GM19372 (cell line): ENCODE measurements at regions not wholly inside any gene's neighbourhood (a gene's known extent, or its start where the extent isn't known, plus 50 kb on each side); places are given as distances from the start of the nearest gene placed in this dataset.

Experiments used
- ATAC-seq: cut with Tn5 transposase; IDR thresholded peaks from one replicate; pipeline ENCODE4 v1.9.1; 2021; ENCODE audit warnings: mild to moderate bottlenecking, low read depth, moderate library complexity; ENCODE audit not compliant: unreplicated experiment

DNA sequence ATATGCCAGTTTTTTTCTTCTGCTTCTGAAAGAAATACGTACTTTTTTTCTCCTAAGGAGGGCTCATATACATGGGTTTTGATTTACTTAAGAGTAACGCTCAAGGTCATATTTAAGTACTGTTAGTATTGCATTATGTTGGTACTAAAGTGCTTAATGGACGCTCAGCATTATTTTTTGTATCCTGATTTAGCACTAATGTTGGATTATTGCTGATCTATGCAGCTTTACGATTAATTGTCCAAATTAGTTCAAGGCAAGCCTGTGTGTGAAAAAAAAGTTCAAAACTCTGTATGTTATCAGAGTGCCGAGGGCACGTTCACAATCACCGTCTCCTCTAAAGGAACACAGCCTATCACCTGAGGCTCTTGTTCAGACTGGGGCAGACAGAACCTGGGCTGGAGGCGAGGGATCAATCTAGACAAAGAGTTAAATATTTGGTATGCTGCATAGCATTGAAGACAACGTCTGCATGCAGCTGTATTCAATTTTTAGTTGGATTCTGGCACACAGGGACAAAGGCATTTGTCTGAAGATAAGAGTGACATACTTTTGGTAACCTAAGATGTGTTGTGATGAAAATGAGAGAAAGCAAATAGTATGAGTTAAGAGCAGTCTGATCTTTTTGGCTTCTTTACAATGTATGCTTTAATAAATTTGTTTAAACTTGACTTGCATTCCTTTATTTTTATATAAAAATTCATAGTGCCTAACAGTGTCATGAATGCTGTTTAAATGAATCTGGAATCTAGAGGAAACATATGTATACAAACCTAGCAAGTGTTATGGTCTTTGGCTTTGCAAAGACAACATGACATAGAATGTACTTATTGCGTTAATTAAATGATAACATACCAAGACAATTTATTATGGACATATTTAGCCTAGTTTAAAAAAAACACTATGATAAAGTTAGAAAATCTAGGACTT is 341.2 kb downstream of the SAMD5 start:
- ATAC-seq: no peak

DNA sequence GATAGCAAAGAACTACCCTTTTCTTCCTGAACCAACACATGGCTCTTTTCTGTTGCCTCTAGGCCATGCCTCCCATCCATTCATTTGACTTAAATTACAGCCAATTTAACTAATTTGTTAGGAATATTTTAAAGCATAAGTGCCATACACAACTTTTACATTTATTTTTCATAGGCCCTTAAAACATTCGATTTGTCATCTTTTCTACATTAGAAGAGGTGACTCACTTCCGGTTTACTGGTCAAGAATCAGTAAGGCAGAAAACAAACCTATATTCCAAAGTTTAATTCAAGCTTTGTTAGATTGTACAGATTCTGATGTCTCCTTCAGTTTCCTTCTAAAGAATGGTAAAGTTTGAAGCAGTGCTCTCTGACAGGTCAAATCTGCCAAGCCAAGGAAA is 344.3 kb downstream of the SAMD5 start:
- ATAC-seq: no peak

DNA sequence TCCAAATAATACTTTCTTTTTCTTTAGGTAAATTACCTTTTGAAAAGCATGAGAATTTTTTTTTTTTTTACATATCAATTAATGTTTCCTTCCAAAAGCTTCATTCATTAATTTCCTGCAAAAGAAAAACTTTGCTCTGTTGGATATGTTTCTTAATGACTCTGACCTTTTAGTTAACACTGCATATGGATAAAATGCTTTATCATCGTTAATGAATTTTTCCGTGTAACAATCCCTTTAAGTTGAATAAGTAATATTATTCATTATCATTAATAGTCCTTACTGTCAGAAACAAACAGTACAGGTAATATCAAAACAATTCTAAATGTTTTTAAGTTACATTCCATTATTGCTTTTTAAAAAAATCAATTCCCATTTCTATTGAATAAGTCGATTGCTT is 345.1 kb downstream of the SAMD5 start:
- no peak for ATAC-seq

DNA sequence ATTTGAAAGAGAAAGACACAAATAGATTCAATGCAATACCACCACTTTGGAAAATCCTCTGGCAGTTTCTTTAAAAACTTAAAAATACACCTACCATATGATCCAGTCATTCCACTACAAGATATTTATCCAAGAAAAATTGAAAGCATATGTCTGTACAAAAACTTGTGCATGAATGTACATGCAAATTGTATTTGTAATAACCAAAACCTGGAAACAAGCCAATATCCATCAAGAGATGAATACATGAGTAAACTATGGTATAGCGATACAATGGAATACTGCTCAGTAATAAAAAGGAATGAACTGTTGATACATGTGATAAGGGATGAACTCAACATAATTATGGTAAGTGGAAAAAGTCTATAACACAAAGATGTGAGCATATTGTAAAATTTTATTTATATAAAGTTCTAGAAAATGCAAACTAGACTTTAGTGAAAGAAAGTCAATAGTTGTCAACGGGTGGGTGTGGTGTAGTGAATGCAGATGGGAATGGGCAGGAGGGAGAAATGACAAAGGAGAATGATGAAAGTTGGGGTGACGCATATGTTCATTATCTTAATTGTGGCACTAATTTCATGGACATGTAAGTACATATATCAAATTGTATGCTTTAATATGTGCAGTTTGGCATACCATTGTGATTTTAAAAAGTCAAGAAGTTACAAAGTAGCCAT is 347.5 kb downstream of the SAMD5 start:
- ATAC-seq: no peak

DNA sequence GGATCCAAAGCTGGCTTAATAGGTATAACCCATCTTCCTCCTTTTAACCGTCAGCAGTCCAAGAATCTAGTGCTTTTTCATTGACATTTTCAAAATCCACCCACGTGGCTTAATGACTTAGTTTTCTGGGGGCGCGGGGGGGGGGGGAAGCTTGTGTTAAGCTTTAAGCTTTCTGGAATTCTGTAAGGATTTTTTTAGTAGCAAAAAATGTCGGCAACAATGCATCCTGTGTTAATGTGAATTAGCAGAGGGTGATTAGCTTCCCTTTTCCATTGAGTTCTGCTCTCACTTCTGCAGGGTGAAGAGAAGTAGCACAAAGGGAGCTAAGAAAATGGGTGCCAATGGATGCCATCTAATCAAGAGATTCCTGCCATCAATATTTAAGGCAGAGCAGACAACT is 348.2 kb downstream of the SAMD5 start:
- ATAC-seq: no peak

DNA sequence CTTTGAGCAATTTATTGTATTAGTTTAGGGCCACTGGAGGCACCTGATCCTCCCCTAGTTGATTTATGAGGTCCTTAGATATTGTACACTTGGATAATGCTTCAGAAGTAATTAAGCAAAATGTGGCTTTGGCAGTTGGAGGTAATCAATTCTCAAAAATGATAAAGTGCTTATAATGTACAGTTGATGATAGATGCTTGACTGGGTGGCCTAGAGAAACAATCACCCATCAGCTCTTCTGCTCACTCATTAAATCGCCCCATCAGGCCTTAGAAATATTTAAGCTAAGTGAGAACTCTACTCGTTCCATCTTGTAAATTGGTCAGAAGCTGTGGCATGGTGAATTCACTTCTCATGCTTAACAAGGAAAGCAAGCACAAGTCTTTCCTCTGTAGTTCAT is 349.9 kb downstream of the SAMD5 start:
- no peak for ATAC-seq

DNA sequence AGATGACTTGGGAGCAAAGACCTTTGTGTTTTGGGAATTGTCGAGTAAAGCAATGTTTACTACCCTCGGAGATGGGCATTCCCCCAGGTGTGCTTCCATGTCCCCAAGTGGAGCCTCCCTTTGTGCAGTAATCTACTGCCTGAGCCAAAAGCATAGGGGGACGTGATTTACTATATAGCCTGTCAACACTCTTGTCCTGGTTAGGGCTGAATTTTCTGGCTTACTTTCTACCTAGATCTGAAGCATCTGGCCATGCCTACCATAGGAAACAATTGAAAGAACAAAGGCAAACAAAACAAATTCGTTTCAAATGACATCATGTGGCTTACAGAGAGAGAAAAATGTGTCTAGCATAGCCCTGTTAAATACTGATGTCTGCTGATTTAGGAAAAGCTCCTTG is 350.6 kb downstream of the SAMD5 start:
- no peak for ATAC-seq

DNA sequence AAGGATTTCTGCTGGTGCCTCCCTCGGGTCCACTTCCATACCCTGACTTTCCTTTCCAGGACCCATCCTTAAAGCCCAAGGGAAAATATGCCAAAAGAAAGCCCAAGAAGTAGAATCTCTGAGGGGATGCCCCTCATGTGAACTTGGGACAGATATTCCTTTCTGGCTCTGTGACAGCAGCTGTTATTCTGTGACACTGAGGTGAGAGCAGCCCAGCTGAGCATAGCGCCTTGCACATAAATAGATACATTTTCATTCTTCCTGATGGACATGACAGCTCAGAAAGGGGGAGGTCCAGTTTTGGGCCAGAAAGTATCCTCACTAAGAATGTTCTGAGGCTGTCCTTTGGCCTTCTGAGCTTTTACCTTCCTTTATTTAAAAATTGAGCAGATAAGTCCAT is 353.2 kb downstream of the SAMD5 start:
- no peak for ATAC-seq

DNA sequence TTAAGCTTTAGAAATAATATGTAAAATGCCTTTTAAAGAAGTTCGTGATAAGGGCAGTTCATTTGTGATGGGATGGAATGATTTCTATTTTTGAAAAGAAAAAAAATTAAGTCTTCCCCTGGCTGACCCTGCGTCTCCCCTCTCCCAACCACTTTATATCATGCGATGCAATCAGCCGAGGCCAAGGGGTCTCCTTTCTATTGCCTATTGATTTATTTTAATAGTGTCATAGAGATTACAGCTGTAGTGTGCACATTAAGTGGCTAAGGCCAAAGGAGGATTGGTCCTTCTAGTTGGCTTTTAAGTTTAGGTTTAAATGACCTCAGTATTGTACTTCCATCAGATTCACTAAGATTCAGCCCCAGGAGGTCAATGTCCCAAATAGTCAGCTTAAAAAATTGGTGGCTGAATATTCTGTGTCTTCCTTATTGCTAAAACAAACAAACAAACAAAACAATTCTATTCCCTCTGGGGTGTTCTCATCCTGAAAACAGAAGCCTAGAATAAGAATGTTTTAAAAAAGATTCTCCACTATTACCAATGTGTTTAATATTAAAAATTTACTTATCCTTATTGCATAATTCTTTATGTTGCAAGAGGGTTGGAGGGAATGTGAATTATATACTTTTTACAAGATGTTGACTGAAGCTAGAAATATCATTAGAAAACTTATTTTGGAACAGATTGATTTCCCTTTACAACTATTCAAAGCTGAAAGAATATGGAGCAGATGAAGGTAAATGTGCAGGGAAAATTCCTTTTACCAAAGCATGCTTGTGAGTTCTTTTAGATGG is 359.1 kb downstream of the SAMD5 start:
- no peak for ATAC-seq

DNA sequence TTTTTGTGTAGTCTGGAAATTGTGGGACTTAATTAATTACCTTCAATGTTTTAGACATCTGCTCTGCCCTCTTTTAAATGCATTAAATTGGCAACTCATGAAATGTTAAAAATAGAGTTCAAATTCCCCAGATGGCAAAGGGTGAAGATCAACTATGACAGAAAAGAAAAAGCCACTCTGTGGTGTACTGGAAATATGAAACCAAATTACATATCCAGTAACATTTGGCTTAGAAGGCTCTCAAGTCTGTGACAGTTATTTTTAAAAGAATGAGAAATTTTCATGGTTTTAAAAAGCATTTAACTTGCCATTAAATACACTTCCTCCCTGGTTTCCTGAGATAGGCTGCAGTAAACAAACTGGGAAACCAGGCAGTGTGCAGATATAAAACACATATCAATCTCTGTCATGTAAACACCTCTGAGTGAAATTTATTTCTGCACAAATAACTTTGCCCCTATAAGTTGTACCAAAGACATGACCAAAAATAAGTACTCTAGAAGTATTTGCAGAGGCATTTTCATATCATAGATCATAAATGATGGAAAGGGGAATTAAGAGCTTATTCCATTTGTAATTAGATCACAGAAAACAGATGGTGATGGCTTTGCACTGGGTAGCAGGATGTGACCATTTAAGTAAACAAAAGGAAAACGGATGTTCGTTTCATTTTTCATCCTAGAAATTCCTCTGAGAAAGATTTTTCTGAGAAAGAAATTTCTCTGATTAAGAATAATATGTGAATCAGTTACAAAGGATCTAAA is 360.1 kb downstream of the SAMD5 start:
- no peak for ATAC-seq

DNA sequence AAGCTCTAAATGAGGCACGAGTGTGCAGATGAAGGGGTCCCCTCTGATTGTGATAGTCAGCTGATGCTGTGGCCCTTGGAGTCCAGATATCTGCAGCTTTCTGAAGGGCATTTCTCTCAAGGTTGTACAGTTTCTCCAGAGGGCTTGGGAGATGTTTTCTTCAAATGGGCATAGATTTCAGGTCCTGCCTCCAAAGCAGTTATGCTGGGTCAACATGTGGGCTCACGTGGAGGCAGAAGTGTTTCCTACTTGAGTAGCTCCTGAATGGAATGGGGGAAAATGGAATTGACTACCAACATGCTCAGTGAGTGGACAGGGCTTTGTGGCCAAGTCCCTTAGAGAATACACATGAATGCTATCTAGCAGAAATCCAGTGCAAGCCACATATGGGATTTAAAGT is 360.7 kb downstream of the SAMD5 start:
- ATAC-seq: no peak

DNA sequence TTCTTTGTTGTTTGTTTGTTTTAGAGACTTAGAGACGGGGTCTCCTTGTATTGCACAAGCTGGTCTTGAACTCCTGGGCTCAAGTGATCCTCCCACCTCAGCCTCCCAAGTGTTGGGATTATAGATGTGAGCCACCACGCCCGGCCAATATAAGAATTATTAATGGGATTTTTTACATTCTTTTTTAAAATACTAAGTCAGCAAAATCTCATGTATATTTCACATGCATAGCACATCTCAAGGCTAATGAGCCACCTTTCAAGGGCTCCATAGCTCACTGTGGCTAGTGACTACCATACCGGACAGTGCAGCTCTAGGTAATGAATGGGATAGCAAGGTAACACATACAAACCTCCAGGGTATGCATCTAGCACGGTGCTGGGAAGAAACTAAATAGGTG is 361.4 kb downstream of the SAMD5 start:
- ATAC-seq: no peak

DNA sequence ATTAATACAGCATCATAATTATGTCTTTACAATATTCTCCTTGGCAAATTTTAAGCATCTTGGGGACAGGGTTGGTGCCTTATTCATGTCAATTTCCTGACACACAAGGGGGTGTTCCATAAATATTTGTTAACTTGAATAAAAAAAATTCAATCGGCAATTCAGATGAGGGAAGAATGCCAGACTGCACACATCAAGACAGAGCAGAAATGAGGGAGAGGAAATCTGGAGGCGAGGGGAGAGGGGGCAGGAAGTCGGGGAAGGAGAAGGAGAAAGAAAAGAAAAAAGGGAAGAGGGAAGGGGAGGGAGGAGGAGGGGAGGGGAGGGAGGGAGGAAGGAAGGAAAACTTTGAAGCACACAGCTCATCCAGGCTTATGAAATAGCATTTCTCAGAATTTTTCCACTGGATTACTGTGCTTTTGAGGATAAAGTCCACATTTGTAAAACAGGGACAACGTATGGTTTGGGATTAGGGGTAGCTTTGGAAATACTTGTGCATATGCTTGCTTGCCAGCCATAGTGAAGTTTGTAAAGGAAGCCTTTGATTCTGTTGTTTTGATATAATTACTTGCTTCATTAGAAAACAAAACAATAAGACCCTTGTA is 362.1 kb downstream of the SAMD5 start:
- no peak for ATAC-seq

DNA sequence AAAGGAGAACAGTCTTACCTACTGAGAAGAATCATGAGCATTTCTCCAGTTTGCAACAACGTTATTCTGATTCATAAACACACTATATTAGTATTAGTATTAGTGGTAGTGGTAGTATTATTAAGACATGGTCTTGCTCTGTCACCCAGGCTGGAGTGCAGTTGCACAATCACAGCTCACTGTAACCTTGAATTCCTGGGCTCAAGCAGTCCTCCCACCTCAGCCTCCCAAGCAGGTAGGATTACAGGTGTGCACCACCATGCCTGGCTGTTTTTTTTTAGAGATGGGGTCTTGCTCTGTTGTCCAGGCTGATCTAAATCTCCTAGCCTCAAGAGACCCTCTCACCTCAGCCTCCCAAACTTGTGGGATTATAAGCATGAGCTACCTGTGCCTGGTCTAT is 363.5 kb downstream of the SAMD5 start:
- ATAC-seq: no peak

DNA sequence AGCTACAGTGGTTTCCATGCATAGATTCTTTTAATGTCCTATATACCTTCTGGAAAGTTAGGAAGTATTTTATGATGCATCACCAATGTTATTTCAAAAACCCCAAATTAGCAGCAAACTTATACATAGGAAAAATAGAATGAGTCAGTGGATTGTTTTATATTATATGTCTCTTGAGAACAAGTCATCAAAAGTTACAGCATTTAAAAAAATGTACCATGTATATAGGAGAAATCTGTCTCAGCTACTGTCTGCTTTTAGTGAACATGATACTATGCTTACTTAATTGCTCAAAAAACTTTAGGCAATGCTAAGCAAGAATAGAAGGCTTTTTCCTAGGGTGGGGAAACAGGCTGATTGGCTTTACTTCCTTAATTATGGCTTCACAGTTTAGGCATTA is 365.3 kb downstream of the SAMD5 start:
- no peak for ATAC-seq

DNA sequence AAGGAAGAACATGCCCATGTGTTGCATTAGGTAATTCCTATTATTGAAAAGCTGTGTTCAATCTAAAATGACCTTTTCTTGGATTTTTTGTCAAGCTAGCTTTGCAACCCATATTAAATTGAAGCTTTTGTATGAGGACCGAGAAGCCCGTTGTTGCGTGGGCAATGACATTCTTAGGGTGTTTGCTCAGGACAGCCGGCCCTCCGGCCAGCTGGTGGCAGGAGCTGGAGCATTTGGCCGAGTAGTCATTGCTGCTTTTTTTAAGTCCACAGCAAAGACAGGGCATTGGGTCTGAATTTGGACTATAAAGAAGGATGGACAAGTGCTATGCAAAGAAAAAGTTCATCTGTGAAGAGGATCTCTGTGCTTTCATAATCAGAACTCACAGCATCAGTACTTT is 365.8 kb downstream of the SAMD5 start:
- ATAC-seq: no peak

DNA sequence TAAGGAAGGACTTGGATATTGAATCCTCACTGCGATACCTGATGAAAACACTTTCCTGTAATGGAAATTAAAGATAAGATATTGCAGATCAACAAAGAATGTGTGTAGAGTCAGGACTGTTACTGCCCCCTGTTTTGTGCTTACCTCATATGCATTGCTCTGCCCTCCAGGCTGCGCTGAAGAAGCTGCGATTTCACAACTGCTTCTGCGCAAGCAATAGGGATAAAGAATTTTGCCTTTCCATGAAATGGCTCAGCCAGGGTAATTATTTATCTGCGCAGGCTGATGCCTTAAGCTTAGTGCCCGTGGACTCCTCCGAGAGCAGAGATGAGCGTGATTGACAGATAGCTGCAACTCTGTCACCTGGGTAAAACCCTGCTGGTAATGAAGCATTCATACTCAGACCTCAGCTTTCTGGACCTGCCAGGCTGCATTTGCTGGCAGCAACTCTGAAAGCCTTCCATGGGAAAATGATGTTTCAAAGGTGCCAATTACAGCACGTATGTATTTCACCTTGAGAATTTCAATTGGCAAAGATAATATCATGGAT is 370.6 kb downstream of the SAMD5 start:
- no peak for ATAC-seq

DNA sequence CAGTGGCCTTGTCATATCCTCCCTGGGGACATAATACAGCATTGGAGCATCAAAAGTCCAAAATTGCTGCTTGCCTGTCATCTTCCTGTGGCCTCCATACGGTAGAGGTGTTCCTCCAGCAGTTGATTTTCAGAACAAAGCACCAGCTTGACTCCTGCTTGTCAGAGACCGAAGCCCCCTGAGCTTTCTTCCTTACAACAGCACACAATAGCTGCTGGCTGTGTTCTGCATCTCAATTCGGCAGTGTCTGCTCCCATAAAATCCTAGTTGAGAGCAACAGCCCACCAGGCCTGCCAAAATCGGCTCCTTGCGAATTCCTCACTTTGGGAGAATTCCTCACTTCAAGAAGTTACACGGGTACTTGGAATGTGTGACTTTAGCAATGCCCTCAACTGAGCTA is 372.9 kb downstream of the SAMD5 start:
- no peak for ATAC-seq

DNA sequence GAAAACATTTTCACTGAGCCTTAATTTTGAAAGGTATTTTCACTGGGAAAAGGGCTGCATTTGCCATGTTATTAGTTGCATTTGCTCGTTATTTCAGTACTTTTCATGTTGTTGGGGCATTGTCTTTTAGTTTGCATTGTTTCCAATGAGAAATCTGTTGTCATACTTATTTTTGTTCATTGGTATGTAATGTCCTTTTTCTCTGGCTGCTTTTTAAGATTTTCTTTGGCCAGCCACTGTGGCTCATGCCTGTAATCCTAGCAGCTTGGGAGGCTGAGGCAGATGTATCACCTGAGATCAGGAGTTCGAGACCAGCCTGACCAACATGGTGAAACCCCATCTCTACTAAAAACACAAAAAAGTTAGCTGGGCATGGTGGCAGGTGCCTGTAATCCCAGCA is 379.9 kb downstream of the SAMD5 start:
- ATAC-seq: no peak

DNA sequence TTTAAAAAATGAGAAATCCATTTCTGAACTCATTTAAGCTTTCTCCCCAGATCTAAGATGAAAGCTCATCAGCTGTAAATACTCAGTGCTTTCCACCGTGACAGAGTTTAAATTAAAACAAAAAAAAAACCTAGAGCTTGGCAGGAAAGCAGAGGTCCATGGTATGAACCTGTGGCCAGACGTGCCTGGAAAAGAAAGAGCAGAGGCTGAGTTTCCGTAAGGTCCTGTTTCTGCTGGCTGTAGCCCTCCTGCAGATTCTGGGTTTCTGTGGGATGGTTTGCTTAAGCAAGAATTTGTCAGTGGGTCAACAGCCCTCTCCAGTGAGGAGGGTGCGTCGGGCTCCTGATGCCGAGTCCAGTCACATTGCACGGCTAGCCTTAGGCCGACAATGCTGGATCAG is 383.2 kb downstream of the SAMD5 start:
- no peak for ATAC-seq
